Brain microvascular endothelial cell (primary cell): ENCODE measurements at regions not wholly inside any gene's neighbourhood (a gene's known extent, or its start where the extent isn't known, plus 50 kb on each side); places are given as distances from the start of the nearest gene placed in this dataset.

ENCODE experiments used
- DNase-seq: peaks from one replicate; pipeline ENCODE4 v3.0.0-alpha.2; 2020
- H3K27ac ChIP-seq: fragments of 250-450 bp; sonication (Bioruptor Pico); 2 replicates; pipeline ENCODE4 v1.5.1; 2020; ENCODE audit warnings: mild to moderate bottlenecking, moderate library complexity
- H3K27me3 ChIP-seq: fragments of 250-450 bp; sonication (Bioruptor Pico); replicated peaks from 2 replicates; pipeline ENCODE4 v1.5.1; 2020; ENCODE audit warnings: mild to moderate bottlenecking
- H3K36me3 ChIP-seq: fragments of 250-450 bp; sonication (Bioruptor Pico); replicated peaks from 2 replicates; pipeline ENCODE4 v1.5.1; 2020; ENCODE audit warnings: mild to moderate bottlenecking
- H3K4me3 ChIP-seq: 2 replicates; pipeline ENCODE4 v1.5.1; 2011; ENCODE audit warnings: low read depth, mild to moderate bottlenecking, control low read depth, low read length, moderate library complexity
- CTCF ChIP-seq: IDR thresholded peaks from 2 replicates; pipeline ENCODE4 v1.5.1; 2011; ENCODE audit warnings: low read depth, mild to moderate bottlenecking, moderate library complexity, low read length, control low read depth, inconsistent platforms; ENCODE audit errors: missing control alignments
- in situ Hi-C: cut with HindIII; loops from 2 replicates; pipeline ENCODE4 v1.10.0; 2017; ENCODE audit warnings: low sequenced_read_pairs, low pct_ligation_motif_present

GRCh38 chr20:43302936-43303335 is 113.2 kb upstream of the PTPRT start:
- Histone ChIP-seq H3K36me3 (no peaks in the 10 kb centered on the region), H3K27me3 (no peaks in the 10 kb centered on the region), H3K27ac (no peak overlapping the region), H3K4me3 (no peak overlapping the region)
- no peak for DNase-seq
- TF ChIP-seq CTCF: no peak
- in situ Hi-C loops: no loop called here

- Histone ChIP-seq H3K4me3 (no peak overlapping the region), H3K27me3 (no peaks in the 10 kb centered on the region), H3K27ac (no peak overlapping the region), H3K36me3 (no peaks in the 10 kb centered on the region)
- no peak for TF ChIP-seq CTCF
- in situ Hi-C loops: no loop called here
- DNase-seq: no peak
These were observed 111.2 kb upstream of the PTPRT start for GRCh38 chr20:43300901-43301300.

- H3K27ac ChIP-seq: no peak overlapping the region
- H3K36me3 ChIP-seq: no peaks in the 10 kb centered on the region
- no peaks in the 10 kb centered on the region for H3K27me3 ChIP-seq
- in situ Hi-C loops: no loop called here
- H3K4me3 ChIP-seq: no peak overlapping the region
- no peak for DNase-seq
- TF ChIP-seq CTCF: no peak
These were observed 106.1 kb upstream of the PTPRT start for GRCh38 chr20:43295781-43296180.

GRCh38 chr20:43295263-43295662 is 105.6 kb upstream of the PTPRT start:
- no peak for TF ChIP-seq CTCF
- H3K27me3 ChIP-seq: no peaks in the 10 kb centered on the region
- in situ Hi-C loops: no loop called here
- no peak for DNase-seq
- no peak overlapping the region for H3K27ac ChIP-seq
- no peaks in the 10 kb centered on the region for H3K36me3 ChIP-seq
- H3K4me3 ChIP-seq: no peak overlapping the region

- Histone ChIP-seq H3K36me3 (no peaks in the 10 kb centered on the region), H3K27me3 (no peaks in the 10 kb centered on the region), H3K27ac (no peak overlapping the region), H3K4me3 (no peak overlapping the region)
- DNase-seq: no peak
- in situ Hi-C loops: no loop called here
- TF ChIP-seq CTCF: no peak
These were observed 104.3 kb upstream of the PTPRT start for GRCh38 chr20:43294031-43294430.

GRCh38 chr20:43293068-43293786 is 103.5 kb upstream of the PTPRT start:
- in situ Hi-C loops: no loop called here
- TF ChIP-seq CTCF: no peak
- Histone ChIP-seq H3K27me3 (no peaks in the 10 kb centered on the region), H3K4me3 (no peak overlapping the region), H3K27ac (no peak overlapping the region), H3K36me3 (no peaks in the 10 kb centered on the region)
- DNase-seq: no peak
